GM18858 (cell line): ENCODE measurements at regions not wholly inside any gene's neighbourhood (a gene's known extent, or its start where the extent isn't known, plus 50 kb on each side); places are given as distances from the start of the nearest gene placed in this dataset.

Experiments
- ATAC-seq: cut with Tn5 transposase; IDR thresholded peaks from one replicate; pipeline ENCODE4 v1.9.1; 2021; ENCODE audit not compliant: unreplicated experiment

GRCh38 chr17:12287953-12288352 is 267.3 kb downstream of the MAP2K4 start:
- ATAC-seq = no peak

GRCh38 chr17:12290207-12290606 is 269.5 kb downstream of the MAP2K4 start:
- ATAC-seq = no peak

- ATAC-seq = no peak
These were observed 275.5 kb downstream of the MAP2K4 start for GRCh38 chr17:12296209-12296625.

GRCh38 chr17:12301551-12301950 is 280.9 kb downstream of the MAP2K4 start:
- ATAC-seq = no peak

- no peak for ATAC-seq
These were observed 282.0 kb downstream of the MAP2K4 start for GRCh38 chr17:12302711-12303110.

- no peak for ATAC-seq
These were observed 290.1 kb downstream of the MAP2K4 start for GRCh38 chr17:12310811-12311210.

GRCh38 chr17:12312692-12313091 is 292.0 kb downstream of the MAP2K4 start:
- no peak for ATAC-seq

GRCh38 chr17:12313786-12314185 is 293.1 kb downstream of the MAP2K4 start:
- ATAC-seq = no peak

- ATAC-seq = no peak
These were observed 295.3 kb downstream of the MAP2K4 start for GRCh38 chr17:12316021-12316420.

GRCh38 chr17:12318571-12319266 is 298.0 kb downstream of the MAP2K4 start:
- no peak for ATAC-seq

GRCh38 chr17:12320286-12320685 is 299.6 kb downstream of the MAP2K4 start:
- no peak for ATAC-seq

- ATAC-seq = no peak
These were observed 307.5 kb downstream of the MAP2K4 start for GRCh38 chr17:12328204-12328603.

- ATAC-seq = no peak
These were observed 309.8 kb downstream of the MAP2K4 start for GRCh38 chr17:12330456-12330855.

- ATAC-seq = no peak
These were observed 320.7 kb downstream of the MAP2K4 start for GRCh38 chr17:12341328-12341727.

GRCh38 chr17:12342161-12342560 is 321.5 kb downstream of the MAP2K4 start:
- no peak for ATAC-seq

- no peak for ATAC-seq
These were observed 322.1 kb downstream of the MAP2K4 start for GRCh38 chr17:12342609-12343435.

- ATAC-seq = no peak
These were observed 317.2 kb upstream of the MYOCD start for GRCh38 chr17:12348476-12348875.

GRCh38 chr17:12349297-12349696 is 316.4 kb upstream of the MYOCD start:
- no peak for ATAC-seq

- no peak for ATAC-seq
These were observed 313.6 kb upstream of the MYOCD start for GRCh38 chr17:12352127-12352526.

- no peak for ATAC-seq
These were observed 308.1 kb upstream of the MYOCD start for GRCh38 chr17:12357600-12357999.

GRCh38 chr17:12358477-12358876 is 307.2 kb upstream of the MYOCD start:
- ATAC-seq = no peak

- no peak for ATAC-seq
These were observed 302.7 kb upstream of the MYOCD start for GRCh38 chr17:12362853-12363455.
